H1 (cell line): ENCODE measurements at regions not wholly inside any gene's neighbourhood (a gene's known extent, or its start where the extent isn't known, plus 50 kb on each side); places are given as distances from the start of the nearest gene placed in this dataset.

Source experiments
- ATF2 ChIP-seq: IDR thresholded peaks from 2 replicates; pipeline ENCODE4 v1.6.1; 2012; ENCODE audit warnings: low read length, inconsistent platforms
- RAD21 ChIP-seq, 2 experiments: IDR thresholded peaks in 1 of 2; conservative IDR thresholded peaks in 1 of 2; 2 replicates each; pipeline ENCODE4 v1.6.1; 2011; ENCODE audit warnings: low read depth in 2 of 2, low read length in 2 of 2, improper control_type of control experiment in 1 of 2, inconsistent platforms in 1 of 2, mild to moderate bottlenecking in 1 of 2, moderate library complexity in 1 of 2
- RFX5 ChIP-seq: IDR thresholded peaks from 2 replicates; pipeline ENCODE4 v1.6.1; 2011; ENCODE audit warnings: low read depth, low read length, improper control_type of control experiment, borderline replicate concordance

- TF ChIP-seq ATF2: no peak
- TF ChIP-seq RAD21 (IDR thresholded peaks at IDR 0.05 in 1 of 2, conservative IDR thresholded peaks at IDR 0.05 in 1 of 2; ENCODE audit: low read depth in 2 of 2, low read length in 2 of 2): no peak
- no peak for TF ChIP-seq RFX5
- TF ChIP-seq, all 59 proteins: peak for 0
These were observed 680.3 kb upstream of the ACVR2A start (continued) for GRCh38 chr2:147164563-147164962.
